Smooth muscle cell (in vitro differentiated cells): ENCODE measurements at regions not wholly inside any gene's neighbourhood (a gene's known extent, or its start where the extent isn't known, plus 50 kb on each side); places are given as distances from the start of the nearest gene placed in this dataset.

Experiments used
- DNase-seq: peaks from one replicate; lab custom pipeline; 2025; ENCODE audit not compliant: unreplicated experiment; lab: John Stamatoyannopoulos, UW
- H2AFZ ChIP-seq: fragments of 200-600 bp; sonication (generic); 2 replicates; pipeline ENCODE4 v1.6.0; 2016; ENCODE audit warnings: antibody characterized with exemption, low read depth, mild to moderate bottlenecking
- H3F3A ChIP-seq: fragments of 200-600 bp; sonication (generic); 2 replicates; pipeline ENCODE4 v1.6.0; 2017; ENCODE audit warnings: antibody characterized with exemption, low read depth
- H3K27ac ChIP-seq: fragments of 200-600 bp; sonication (generic); 2 replicates; pipeline ENCODE4 v1.5.1; 2016; ENCODE audit warnings: low read depth, mild to moderate bottlenecking
- H3K27me3 ChIP-seq: fragments of 200-600 bp; sonication (generic); 2 replicates; pipeline ENCODE4 v1.6.1; 2016; ENCODE audit warnings: low read depth, mild to moderate bottlenecking
- H3K36me3 ChIP-seq: fragments of 200-600 bp; sonication (generic); 2 replicates; pipeline ENCODE4 v1.5.1; 2016; ENCODE audit warnings: low read depth
- H3K4me1 ChIP-seq: fragments of 200-600 bp; sonication (generic); 2 replicates; pipeline ENCODE4 v1.5.1; 2016; ENCODE audit warnings: low read depth
- H3K4me2 ChIP-seq: fragments of 200-600 bp; sonication (generic); 2 replicates; pipeline ENCODE4 v1.6.0; 2016; ENCODE audit warnings: mild to moderate bottlenecking
- H3K4me3 ChIP-seq: fragments of 200-600 bp; sonication (generic); 2 replicates; pipeline ENCODE4 v1.5.1; 2016; ENCODE audit warnings: mild to moderate bottlenecking
- H3K79me2 ChIP-seq: fragments of 200-600 bp; sonication (generic); 2 replicates; pipeline ENCODE4 v1.6.0; 2016; ENCODE audit warnings: low read depth, mild to moderate bottlenecking
- H3K9ac ChIP-seq: fragments of 200-600 bp; sonication (generic); 2 replicates; pipeline ENCODE4 v1.6.0; 2016; ENCODE audit warnings: low read depth
- H3K9me3 ChIP-seq: fragments of 200-600 bp; sonication (generic); replicated peaks from 2 replicates; pipeline ENCODE4 v1.5.1; 2016; ENCODE audit warnings: low read depth
- H4K20me1 ChIP-seq: fragments of 200-600 bp; sonication (generic); 2 replicates; pipeline ENCODE4 v1.6.0; 2016; ENCODE audit warnings: low read depth
- CTCF ChIP-seq: fragments of 200-600 bp; sonication (generic); IDR thresholded peaks from 2 replicates; pipeline ENCODE4 v1.5.1; 2017; ENCODE audit warnings: borderline replicate concordance, mild to moderate bottlenecking, antibody characterized with exemption; ENCODE audit not compliant: insufficient read depth, poor library complexity, severe bottlenecking
- WGBS: methylation state at CpG from one replicate; pipeline ENCODE4 v1.1.7; 2016; ENCODE audit warnings: low lambda C conversion rate; 5-methylcytosine and 5-hydroxymethylcytosine counted together

- WGBS = 96% methylated on average over 7 of the region's 7 CpGs
- peak overlapping the region; percentile 63 for H3K4me2 ChIP-seq
These were observed 51.3 kb downstream of the TET3 start for GRCh38 chr2:74036010-74036409.

GRCh38 chr2:74036450-74037195 lies 51.9 kb downstream of the TET3 start:
- no peak overlapping the region for H3K9ac ChIP-seq
- WGBS = 53% methylated on average over 4 of the region's 4 CpGs
- no peak for TF ChIP-seq CTCF
- no peaks in the 10 kb centered on the region for H3K27me3 ChIP-seq
- peaks cover 94% of the 10 kb centered on the region for H3K79me2 ChIP-seq
- H3K36me3 ChIP-seq = no peaks in the 10 kb centered on the region
- H3K9me3 ChIP-seq = no peaks in the 10 kb centered on the region
- DNase-seq = no peak
- peaks cover 24% of the 10 kb centered on the region for H3K4me1 ChIP-seq
- H3K27ac ChIP-seq = no peak overlapping the region
- H2AFZ ChIP-seq = no peak overlapping the region
- peaks cover 11% of the 10 kb centered on the region for H3F3A ChIP-seq
- no peak overlapping the region for H3K4me3 ChIP-seq
- peak overlapping the region; percentile 63 for H3K4me2 ChIP-seq
- peaks cover 97% of the 10 kb centered on the region for H4K20me1 ChIP-seq

More at GRCh38 chr2:74036010-74036409, 51.3 kb downstream of the TET3 start:
- Histone ChIP-seq H3K27ac (no peak overlapping the region), H3K4me3 (no peak overlapping the region), H3F3A (peaks cover 15% of the 10 kb centered on the region), H3K4me1 (peaks cover 24% of the 10 kb centered on the region), H3K36me3 (no peaks in the 10 kb centered on the region), H4K20me1 (peaks cover 97% of the 10 kb centered on the region), H3K27me3 (no peaks in the 10 kb centered on the region), H3K9me3 (no peaks in the 10 kb centered on the region), H3K9ac (no peak overlapping the region), H3K79me2 (peaks cover 94% of the 10 kb centered on the region), H2AFZ (no peak overlapping the region)
- DNase-seq = no peak
- TF ChIP-seq CTCF = no peak

- H4K20me1 ChIP-seq = peaks cover 97% of the 10 kb centered on the region
- no peak for DNase-seq
- no peaks in the 10 kb centered on the region for H3K36me3 ChIP-seq
- 29% methylated on average over 1 of the region's 1 CpG for WGBS
- peak overlapping the region; percentile 63 for H3K4me2 ChIP-seq
- TF ChIP-seq CTCF = no peak
- H3K27ac ChIP-seq = no peak overlapping the region
- H2AFZ ChIP-seq = no peak overlapping the region
- H3K9me3 ChIP-seq = no peaks in the 10 kb centered on the region
- H3K4me3 ChIP-seq = no peak overlapping the region
- H3K9ac ChIP-seq = no peak overlapping the region
- H3F3A ChIP-seq = peaks cover 6% of the 10 kb centered on the region
- no peaks in the 10 kb centered on the region for H3K27me3 ChIP-seq
- peaks cover 17% of the 10 kb centered on the region for H3K4me1 ChIP-seq
- peaks cover 97% of the 10 kb centered on the region for H3K79me2 ChIP-seq
These were observed 52.7 kb downstream of the TET3 start for GRCh38 chr2:74037379-74037860.

- no peak overlapping the region for H3K4me3 ChIP-seq
- no peak overlapping the region for H3K9ac ChIP-seq
- H3K79me2 ChIP-seq = peaks cover 99% of the 10 kb centered on the region
- 91% methylated on average over 2 of the region's 2 CpGs for WGBS
- no peaks in the 10 kb centered on the region for H3K27me3 ChIP-seq
- no peaks in the 10 kb centered on the region for H3F3A ChIP-seq
- no peaks in the 10 kb centered on the region for H3K36me3 ChIP-seq
- no peak overlapping the region for H3K4me2 ChIP-seq
- H3K9me3 ChIP-seq = no peaks in the 10 kb centered on the region
- H3K27ac ChIP-seq = no peak overlapping the region
- TF ChIP-seq CTCF = no peak
- H2AFZ ChIP-seq = no peak overlapping the region
- peaks cover 13% of the 10 kb centered on the region for H3K4me1 ChIP-seq
- peaks cover 97% of the 10 kb centered on the region for H4K20me1 ChIP-seq
- no peak for DNase-seq
These were observed 54.9 kb downstream of the TET3 start for GRCh38 chr2:74039611-74040010.
